ENCODE measurements at regions not wholly inside any gene's neighbourhood (a gene's known extent, or its start where the extent isn't known, plus 50 kb on each side); places are given as distances from the start of the nearest gene placed in this dataset.

DNA sequence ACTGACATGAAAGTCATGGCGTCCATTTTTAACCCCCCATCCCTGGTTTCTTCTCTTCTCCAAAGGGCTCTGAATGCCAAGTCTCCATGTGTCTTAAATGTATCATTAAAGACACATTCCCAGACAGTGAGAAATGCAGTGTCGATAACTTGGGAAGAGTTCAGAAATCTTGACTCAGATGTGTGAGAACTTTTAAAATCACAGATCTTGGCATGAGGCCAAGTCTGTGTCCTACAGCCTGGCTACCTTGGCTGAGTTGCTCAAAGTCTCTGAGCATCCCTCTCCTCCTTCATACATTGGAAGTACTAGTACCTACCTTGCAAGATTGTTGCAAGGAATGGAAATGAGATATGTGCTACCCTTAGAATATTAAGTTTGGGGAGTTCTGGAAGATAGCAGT lies 1046.5 kb upstream of the RBFOX1 start:
- TF ChIP-seq EZH2phosphoT487 (IDR thresholded peaks at IDR 0.05; ENCODE audit: insufficient read depth, low read depth), result no peak
- TF ChIP-seq EZH2 (IDR thresholded peaks at IDR 0.05; ENCODE audit: insufficient read depth, poor library complexity, severe bottlenecking), result no peak

Measured in GM23248 (cell line).